ENCODE measurements at regions not wholly inside any gene's neighbourhood (a gene's known extent, or its start where the extent isn't known, plus 50 kb on each side); places are given as distances from the start of the nearest gene placed in this dataset.
"Not testable (repeated sequence)": the region's sequence is repeated elsewhere in the genome, so short reads cannot be mapped to it uniquely, and the experiment has no call there.

GRCh38 chr2:91917602-91918001, 2953.6 kb upstream of the TEKT4 start:
- H3K27ac Mint-ChIP-seq; H3K4me1 ChIP-seq (ENCODE audit: control insufficient read depth in 1 of 2, extremely low read depth in 1 of 2, insufficient read depth in 2 of 2, low read length in 2 of 2); H3K27me3 Mint-ChIP-seq; ATAC-seq (replicated peaks in 1 of 4); CTCF ChIA-PET; H3K36me3 Mint-ChIP-seq; H3K4me3 Mint-ChIP-seq; H3K4me3 ChIP-seq (ENCODE audit: control insufficient read depth in 1 of 2, extremely low read depth in 1 of 2, low read length in 1 of 2); DNase-seq; H3K27me3 ChIP-seq (replicated peaks in 1 of 2; ENCODE audit: control insufficient read depth in 2 of 2, extremely low read depth in 1 of 2, insufficient read depth in 2 of 2, low read length in 1 of 2); H3K4me1 Mint-ChIP-seq; POLR2A ChIA-PET; H3K9me3 ChIP-seq; H3K36me3 ChIP-seq (ENCODE audit: control insufficient read depth in 2 of 2, extremely low read depth in 1 of 2, insufficient read depth in 1 of 2, low read length in 1 of 2); H3K27ac ChIP-seq (ENCODE audit: low read length): not testable (repeated sequence)
- peaks cover 13 to 22% (median 15%) of the 10 kb centered on the region in 3 donors for H3K9me3 Mint-ChIP-seq
- WGBS (ENCODE audit: insufficient coverage): no CpG with 5 or more reads among the region's 1 CpG
